Activated CD4-positive, CD25-positive, alpha-beta regulatory T cell treated with anti-CD3 and anti-CD28 coated beads, Interleukin-2, amount 50 U/mL, for 24 hours (primary cell): ENCODE measurements at regions not wholly inside any gene's neighbourhood (a gene's known extent, or its start where the extent isn't known, plus 50 kb on each side); places are given as distances from the start of the nearest gene placed in this dataset.

ENCODE experiments used
- ATAC-seq, 2 donors: fragments of 150-1000 bp; cut with Tn5 transposase; one replicate each; pipeline ENCODE4 v1.10.0; 2021; ENCODE audit warnings: mild to moderate bottlenecking in 1 of 2, moderate library complexity in 1 of 2

DNA sequence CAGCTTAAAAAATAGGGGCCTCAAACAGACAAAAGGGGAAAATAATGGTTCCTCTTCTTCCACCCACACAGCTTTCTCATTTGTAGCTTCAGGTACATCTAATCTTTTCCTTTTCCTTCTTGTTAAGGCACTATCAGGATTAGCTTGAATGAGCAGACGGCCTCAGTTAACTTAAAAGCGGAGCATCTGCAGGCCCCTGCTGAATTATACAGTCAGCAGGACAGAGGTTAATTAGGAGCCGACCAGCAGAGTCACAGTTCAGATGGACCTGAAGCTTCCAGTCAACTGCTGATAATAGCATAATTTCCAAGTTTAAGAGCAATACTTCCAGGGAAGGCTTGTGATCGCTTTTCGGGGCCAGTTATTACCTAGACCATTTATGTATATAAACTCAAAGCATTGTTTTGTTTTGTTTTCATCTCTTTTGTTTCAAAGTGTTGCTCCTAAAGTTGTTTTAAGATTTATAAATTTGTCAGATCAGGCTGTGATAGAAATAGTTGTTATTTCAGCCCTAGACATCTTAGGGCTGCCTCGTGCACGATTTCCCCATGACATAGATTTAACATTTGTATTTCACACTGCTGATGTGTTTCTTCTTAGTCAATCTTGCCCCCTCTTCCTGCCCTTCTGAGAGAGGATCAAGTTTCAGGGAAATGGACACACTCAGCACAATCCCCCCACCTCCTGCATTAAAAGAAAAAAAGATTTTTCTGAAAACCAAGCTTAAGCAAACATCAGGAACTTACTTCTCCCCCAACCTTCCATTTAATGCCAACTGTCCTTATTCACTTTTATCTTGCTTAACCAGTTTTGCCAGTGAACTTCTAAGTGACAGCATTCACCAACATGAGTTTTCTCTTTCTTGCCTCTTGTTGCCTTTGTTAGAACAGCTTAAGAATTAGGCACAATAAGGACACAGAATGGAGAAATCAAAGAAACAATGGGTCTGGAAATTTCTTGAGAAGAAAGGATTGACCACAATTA, 449.8 kb downstream of the ARHGEF28 start:
- no peak for ATAC-seq

GRCh38 chr5:74074111-74074510, 448.1 kb downstream of the ARHGEF28 start:
- ATAC-seq: no peak

DNA sequence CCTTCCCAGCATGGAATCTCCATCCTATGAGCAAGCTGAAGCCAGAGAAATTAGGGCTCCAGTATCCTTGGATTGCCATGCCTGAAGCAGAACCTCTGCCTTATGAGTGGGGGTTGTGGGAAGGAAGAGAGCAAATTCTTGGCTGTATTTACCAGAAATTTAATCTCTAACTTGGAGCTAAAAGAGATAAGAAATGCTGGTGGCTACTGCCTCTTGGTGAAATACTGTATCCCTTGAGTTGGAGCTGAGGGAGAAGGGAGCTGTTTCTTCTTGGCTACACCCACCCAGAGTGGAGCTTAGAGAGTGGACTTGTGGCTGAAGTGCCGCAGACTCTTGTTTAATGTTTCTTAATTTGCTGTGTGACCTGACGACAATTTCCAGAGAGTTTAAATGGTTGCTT, 447.3 kb downstream of the ARHGEF28 start:
- ATAC-seq: no peak

DNA sequence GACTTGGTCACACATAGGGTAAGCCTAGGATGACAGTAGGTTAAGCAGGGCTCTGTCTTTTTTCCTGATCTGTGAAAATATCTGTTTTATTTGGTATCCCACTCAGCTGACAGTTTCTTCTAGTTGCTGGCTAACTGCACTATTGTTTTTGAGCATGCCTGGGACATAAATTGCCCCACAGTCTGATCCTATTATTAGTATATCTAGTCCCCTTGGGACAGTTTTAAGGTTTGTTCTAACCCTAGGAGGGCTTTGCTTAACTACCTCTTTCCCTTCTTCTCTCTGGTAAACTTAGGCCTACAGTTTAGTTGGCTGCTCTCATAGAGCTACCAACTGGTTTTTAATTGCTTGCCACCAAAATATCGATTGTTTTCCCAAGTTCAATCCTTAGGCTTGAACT, 446.6 kb downstream of the ARHGEF28 start:
- ATAC-seq: no peak

GRCh38 chr5:74070766-74071165, 444.8 kb downstream of the ARHGEF28 start:
- no peak for ATAC-seq

GRCh38 chr5:74069741-74070140, 443.7 kb downstream of the ARHGEF28 start:
- ATAC-seq: no peak

DNA sequence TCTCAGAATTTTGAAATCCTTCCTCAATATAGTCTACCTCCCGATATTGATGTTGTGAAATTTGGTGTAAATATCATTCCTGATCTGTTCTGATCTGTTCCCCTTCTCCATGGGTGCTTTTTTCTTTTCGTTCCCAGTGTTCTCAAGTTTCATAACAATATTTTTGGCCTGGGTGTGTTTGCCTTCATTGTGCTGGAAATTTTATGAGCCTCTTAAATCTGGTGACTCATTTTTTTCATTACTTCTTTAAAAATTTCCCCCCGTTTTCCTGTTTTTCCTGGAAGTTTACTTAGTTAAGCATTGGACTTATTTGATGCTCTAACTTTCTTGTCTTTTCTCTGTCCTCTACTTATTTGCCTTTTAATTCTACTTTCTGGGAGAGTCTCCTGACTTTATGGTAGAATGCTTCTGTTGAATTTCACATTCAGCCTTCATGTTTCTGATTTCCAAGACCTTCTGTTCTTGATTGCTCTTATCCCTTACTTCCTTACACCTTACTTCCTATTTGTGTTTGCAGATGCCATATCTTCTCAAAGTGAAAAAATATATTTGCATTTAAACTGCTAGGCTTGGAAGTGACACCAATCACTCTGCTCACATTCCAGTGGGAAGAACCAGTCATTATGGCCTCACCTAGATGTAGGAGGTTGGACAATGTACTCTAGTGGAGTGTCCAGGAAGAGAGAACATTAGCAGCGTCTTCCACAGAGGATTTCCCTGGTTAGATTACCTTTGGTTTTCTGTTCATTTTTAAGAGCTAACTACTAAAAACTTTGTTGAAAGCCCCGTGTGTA, 441.9 kb downstream of the ARHGEF28 start:
- ATAC-seq: no peak

- ATAC-seq: no peak
These were observed 438.9 kb downstream of the ARHGEF28 start for GRCh38 chr5:74064911-74065310.

- ATAC-seq: no peak
These were observed 438.2 kb downstream of the ARHGEF28 start for GRCh38 chr5:74064225-74064624.

DNA sequence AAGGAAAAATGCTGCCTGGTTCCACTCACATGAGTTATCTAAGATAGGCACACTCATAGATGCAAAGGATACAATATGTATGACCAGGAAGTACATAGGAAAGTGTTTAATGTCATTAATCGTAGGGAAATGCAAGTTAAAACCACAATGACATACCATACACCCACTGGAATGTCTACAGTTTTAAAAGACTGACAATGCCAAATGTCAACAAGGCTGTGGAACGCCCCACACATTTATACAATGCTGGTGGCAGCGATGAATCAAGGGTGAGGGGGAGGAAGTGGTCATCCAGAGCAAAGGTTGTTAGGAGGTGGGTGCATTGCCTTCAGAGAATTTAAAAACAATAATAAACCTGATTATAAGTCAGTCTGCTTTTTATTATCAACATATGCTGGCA, 437.8 kb downstream of the ARHGEF28 start:
- no peak for ATAC-seq

DNA sequence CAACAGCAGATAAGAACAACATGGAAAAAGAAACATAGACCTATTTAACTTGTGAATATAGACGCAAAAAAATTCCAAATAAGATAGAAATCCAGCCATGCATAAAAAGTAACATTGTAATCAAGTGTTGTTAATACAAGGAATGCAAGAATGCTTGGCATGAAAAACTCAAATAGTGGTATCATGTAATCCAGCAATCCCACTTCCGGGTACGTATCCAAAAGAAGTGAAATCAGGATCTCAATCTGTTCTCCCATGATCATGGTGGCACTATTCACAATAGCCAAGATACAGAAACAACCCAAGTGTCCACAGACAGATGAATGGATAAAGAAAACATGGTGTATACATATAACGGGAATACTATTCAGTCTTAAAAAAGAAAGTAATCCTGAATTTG, 437.4 kb downstream of the ARHGEF28 start:
- ATAC-seq: no peak

GRCh38 chr5:74061292-74061691, 435.3 kb downstream of the ARHGEF28 start:
- no peak for ATAC-seq

- no peak for ATAC-seq
These were observed 433.7 kb downstream of the ARHGEF28 start for GRCh38 chr5:74059706-74060105.

DNA sequence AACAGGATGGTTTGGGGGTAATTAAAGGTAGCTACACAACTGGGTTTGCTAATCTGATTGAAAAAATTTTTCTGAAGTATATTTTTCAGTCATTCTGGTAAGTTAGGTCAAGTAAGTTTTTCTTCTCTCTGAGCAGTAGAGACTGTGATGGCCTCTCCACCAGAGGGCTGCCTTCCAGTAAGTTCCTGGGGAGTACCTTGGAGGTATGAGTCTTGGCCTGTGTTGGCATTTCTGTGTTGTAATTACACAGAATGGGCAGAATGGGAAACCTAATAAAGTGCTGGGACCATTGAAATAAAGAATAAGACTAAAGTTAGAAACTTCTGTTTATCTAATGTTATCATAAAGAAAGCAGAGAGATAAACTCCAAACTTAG, 430.8 kb downstream of the ARHGEF28 start:
- ATAC-seq: no peak

DNA sequence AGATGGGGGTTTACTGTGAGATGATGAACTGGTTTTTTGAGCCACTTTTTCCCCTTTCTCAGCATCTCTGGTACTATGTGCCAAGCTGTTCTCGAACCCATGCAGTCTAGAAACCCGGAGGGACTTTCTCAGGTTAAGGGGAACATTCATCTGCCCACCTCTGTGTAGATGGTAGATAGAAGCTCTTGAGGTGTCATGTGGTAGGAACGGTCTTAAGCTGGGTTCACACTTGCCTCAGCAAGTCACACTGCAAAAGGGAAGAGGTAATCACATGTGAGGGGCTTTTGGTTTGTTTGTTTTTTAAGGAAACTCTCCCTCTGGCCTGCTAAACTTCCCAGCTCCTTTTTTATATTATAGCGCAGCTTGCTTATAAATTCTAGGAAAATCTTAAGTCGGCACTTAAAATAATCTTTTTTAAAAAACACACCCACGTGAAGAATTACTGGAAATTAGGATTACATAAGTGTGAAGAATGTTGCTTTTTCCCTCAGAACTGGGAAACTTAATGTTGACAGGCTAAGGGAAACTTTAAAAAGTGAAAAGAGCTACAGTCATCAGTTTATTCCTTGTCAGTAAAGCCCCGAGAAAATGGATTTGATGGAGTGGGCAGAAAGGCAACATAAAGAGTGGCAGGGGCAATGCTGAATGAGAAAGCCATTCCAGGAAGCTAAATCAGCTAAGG, 430.3 kb downstream of the ARHGEF28 start:
- no peak for ATAC-seq

- ATAC-seq: no peak
These were observed 429.6 kb downstream of the ARHGEF28 start for GRCh38 chr5:74055486-74056106.

- no peak for ATAC-seq
These were observed 428.8 kb downstream of the ARHGEF28 start for GRCh38 chr5:74054641-74055421.

GRCh38 chr5:74054139-74054538, 428.1 kb downstream of the ARHGEF28 start:
- ATAC-seq: no peak

- no peak for ATAC-seq
These were observed 426.6 kb downstream of the ARHGEF28 start for GRCh38 chr5:74052441-74053221.

DNA sequence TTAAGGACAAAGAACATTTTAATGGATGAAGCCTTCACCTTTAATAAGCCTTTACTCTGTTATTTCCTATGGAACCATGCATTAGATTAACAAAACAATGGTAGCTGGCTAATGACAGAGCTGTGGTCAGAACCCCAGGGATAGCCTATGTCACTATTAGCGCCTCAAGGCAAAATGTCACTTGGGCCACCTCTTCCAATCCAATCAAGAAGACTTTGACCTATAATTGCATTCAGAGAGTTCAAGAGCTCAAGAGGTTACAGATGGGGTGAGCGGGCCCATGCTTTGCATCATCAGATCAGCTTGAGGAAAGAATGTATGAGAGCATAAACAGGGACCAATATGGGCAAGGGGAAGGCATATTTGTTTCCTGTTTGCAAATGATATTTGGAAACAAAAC, 425.1 kb downstream of the ARHGEF28 start:
- no peak for ATAC-seq

DNA sequence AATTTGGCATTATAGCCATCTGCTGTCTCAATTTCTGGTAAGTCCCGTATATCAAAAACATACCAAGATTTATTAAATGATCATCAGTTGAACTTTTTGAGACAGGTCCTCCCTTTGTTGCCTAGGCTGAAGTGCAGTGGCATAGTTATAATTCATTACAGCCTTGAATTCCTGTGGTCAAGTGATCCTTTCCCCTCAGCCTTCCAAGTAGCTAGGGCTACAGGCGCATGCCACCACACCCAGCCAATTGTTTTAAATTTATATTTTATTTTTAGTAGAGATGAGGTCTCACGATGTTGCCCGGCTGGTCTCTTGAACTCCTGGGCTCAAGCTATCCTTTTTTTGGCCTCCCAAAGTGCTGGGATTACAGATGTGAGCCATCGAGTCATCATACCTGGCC, 418.9 kb downstream of the ARHGEF28 start:
- no peak for ATAC-seq
